ENCODE measurements at regions not wholly inside any gene's neighbourhood (a gene's known extent, or its start where the extent isn't known, plus 50 kb on each side); places are given as distances from the start of the nearest gene placed in this dataset.

GRCh38 chr16:35562471-35562870 lies 2103.1 kb downstream of the TP53TG3F start:
- TF ChIP-seq ZSCAN16 (tag by site-specific recombination; IDR thresholded peaks at IDR 0.05), result no peak
- TF ChIP-seq ZSCAN5A (tag by site-specific recombination; IDR thresholded peaks at IDR 0.05), result no peak
- no peak for TF ChIP-seq ZNF670 (tag by site-specific recombination; IDR thresholded peaks at IDR 0.05; ENCODE audit: low read depth)
- TF ChIP-seq CTCF (tag by site-specific recombination; IDR thresholded peaks at IDR 0.05), result no peak
- no peak for TF ChIP-seq ZNF37A (tag by site-specific recombination; IDR thresholded peaks at IDR 0.05)
- TF ChIP-seq ZBTB17 (tag by site-specific recombination; IDR thresholded peaks at IDR 0.05), result no peak
- no peak for TF ChIP-seq ZNF335 (tag by site-specific recombination; conservative IDR thresholded peaks at IDR 0.05)
- TF ChIP-seq REST (tag by site-specific recombination; IDR thresholded peaks at IDR 0.05), result no peak
- TF ChIP-seq ZNF391 (tag by site-specific recombination; IDR thresholded peaks at IDR 0.05; ENCODE audit: borderline replicate concordance, low read depth), result no peak
